ENCODE measurements at regions not wholly inside any gene's neighbourhood (a gene's known extent, or its start where the extent isn't known, plus 50 kb on each side); places are given as distances from the start of the nearest gene placed in this dataset.

GRCh38 chr10:44183667-44184632 is 200.9 kb downstream of the CXCL12 start:
- TF ChIP-seq, protein P1, sequence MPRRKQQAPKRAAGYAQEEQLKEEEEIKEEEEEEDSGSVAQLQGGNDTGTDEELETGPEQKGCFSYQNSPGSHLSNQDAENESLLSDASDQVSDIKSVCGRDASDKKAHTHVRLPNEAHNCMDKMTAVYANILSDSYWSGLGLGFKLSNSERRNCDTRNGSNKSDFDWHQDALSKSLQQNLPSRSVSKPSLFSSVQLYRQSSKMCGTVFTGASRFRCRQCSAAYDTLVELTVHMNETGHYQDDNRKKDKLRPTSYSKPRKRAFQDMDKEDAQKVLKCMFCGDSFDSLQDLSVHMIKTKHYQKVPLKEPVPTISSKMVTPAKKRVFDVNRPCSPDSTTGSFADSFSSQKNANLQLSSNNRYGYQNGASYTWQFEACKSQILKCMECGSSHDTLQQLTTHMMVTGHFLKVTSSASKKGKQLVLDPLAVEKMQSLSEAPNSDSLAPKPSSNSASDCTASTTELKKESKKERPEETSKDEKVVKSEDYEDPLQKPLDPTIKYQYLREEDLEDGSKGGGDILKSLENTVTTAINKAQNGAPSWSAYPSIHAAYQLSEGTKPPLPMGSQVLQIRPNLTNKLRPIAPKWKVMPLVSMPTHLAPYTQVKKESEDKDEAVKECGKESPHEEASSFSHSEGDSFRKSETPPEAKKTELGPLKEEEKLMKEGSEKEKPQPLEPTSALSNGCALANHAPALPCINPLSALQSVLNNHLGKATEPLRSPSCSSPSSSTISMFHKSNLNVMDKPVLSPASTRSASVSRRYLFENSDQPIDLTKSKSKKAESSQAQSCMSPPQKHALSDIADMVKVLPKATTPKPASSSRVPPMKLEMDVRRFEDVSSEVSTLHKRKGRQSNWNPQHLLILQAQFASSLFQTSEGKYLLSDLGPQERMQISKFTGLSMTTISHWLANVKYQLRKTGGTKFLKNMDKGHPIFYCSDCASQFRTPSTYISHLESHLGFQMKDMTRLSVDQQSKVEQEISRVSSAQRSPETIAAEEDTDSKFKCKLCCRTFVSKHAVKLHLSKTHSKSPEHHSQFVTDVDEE (CRISPR knock-in tag; IDR thresholded peaks at IDR 0.05), result no peak
- no peak for TF ChIP-seq OSR1 (CRISPR knock-in tag; IDR thresholded peaks at IDR 0.05)
- no peak for TF ChIP-seq TCF4 (CRISPR knock-in tag; IDR thresholded peaks at IDR 0.05; ENCODE audit: borderline replicate concordance)
- no peak for TF ChIP-seq ARNTL (CRISPR knock-in tag; IDR thresholded peaks at IDR 0.05; ENCODE audit: borderline replicate concordance, low read depth)
- no peak for TF ChIP-seq ZC3H10 (CRISPR knock-in tag; IDR thresholded peaks at IDR 0.05)
- TF ChIP-seq ZNF8 (CRISPR knock-in tag; IDR thresholded peaks at IDR 0.05), result no peak

Data from SK-N-SH treated with all-trans-retinoic acid at 6 μM for 48 hours (cell line).